Activated naive CD4-positive, alpha-beta T cell treated with anti-CD3 and anti-CD28 coated beads, Interleukin-2, amount 10 ng/mL, durations not matched to agents 7 days and 5 days (primary cell): ENCODE measurements at regions not wholly inside any gene's neighbourhood (a gene's known extent, or its start where the extent isn't known, plus 50 kb on each side); places are given as distances from the start of the nearest gene placed in this dataset.
"Not testable (repeated sequence)": the region's sequence is repeated elsewhere in the genome, so short reads cannot be mapped to it uniquely, and the experiment has no call there.

Experiments
- CTCF ChIA-PET: fragments of 350-600 bp; sonication (Branson Sonifier 250); formaldehyde crosslinking; loops from one replicate; lab custom pipeline; 2021; ENCODE audit warnings: antibody characterized with exemption; lab: Charles Lee
- DNase-seq: peaks from one replicate; pipeline ENCODE4 v3.0.0-alpha.2; 2020
- H3K27ac Mint-ChIP-seq: one replicate; pipeline ENCODE4 v1.8.0; 2021; ENCODE audit warnings: mild to moderate bottlenecking, moderate library complexity, mixed read lengths
- H3K27me3 Mint-ChIP-seq: one replicate; pipeline ENCODE4 v1.8.0; 2021; ENCODE audit warnings: mild to moderate bottlenecking, mixed read lengths
- H3K36me3 Mint-ChIP-seq: one replicate; pipeline ENCODE4 v1.8.0; 2021; ENCODE audit warnings: mixed read lengths
- H3K4me1 Mint-ChIP-seq: one replicate; pipeline ENCODE4 v1.8.0; 2021; ENCODE audit warnings: mixed read lengths
- H3K4me3 Mint-ChIP-seq: one replicate; pipeline ENCODE4 v1.8.0; 2021; ENCODE audit warnings: mild to moderate bottlenecking, moderate library complexity, mixed read lengths
- H3K9me3 Mint-ChIP-seq: one replicate; pipeline ENCODE4 v1.8.0; 2021; ENCODE audit warnings: mixed read lengths

- Mint-ChIP-seq H3K9me3 (no peaks in the 10 kb centered on the region), H3K27me3 (no peaks in the 10 kb centered on the region), H3K27ac (no peak overlapping the region), H3K4me1 (no peaks in the 10 kb centered on the region), H3K4me3 (no peak overlapping the region), H3K36me3 (no peaks in the 10 kb centered on the region)
- CTCF ChIA-PET = interaction anchor here (0.8 kb wide), 2 partner anchors 72 to 298 kb away, joined by 3 to 4 read pairs; no protein-coding TSS in a partner anchor
- no peak for DNase-seq
These were observed 108.8 kb downstream of the KBTBD8 start for GRCh38 chr3:67106874-67107273.

GRCh38 chr3:67109651-67110204 is 111.6 kb downstream of the KBTBD8 start:
- CTCF ChIA-PET = interaction anchor here (0.7 to 2.0 kb wide), 11 partner anchors 8 to 1768 kb away, joined by 3 to 17 read pairs (median 3); no protein-coding TSS in a partner anchor
- Mint-ChIP-seq H3K27me3 (peaks cover 5% of the 10 kb centered on the region), H3K36me3 (no peaks in the 10 kb centered on the region), H3K27ac (no peak overlapping the region), H3K4me1 (no peaks in the 10 kb centered on the region), H3K4me3 (no peak overlapping the region), H3K9me3 (no peaks in the 10 kb centered on the region)
- DNase-seq = no peak

GRCh38 chr3:67113802-67114407 is 115.8 kb downstream of the KBTBD8 start:
- H3K9me3 Mint-ChIP-seq = no peaks in the 10 kb centered on the region
- no peak overlapping the region for H3K27ac Mint-ChIP-seq

GRCh38 chr3:67118122-67118521 is 120.0 kb downstream of the KBTBD8 start:
- Mint-ChIP-seq H3K4me1 (no peaks in the 10 kb centered on the region), H3K27ac (no peak overlapping the region), H3K4me3 (no peak overlapping the region), H3K9me3 (no peaks in the 10 kb centered on the region), H3K27me3 (peaks cover 5% of the 10 kb centered on the region), H3K36me3 (no peaks in the 10 kb centered on the region)
- DNase-seq = no peak
- CTCF ChIA-PET = no interaction called here

More at GRCh38 chr3:67113802-67114407, 115.8 kb downstream of the KBTBD8 start:
- no peaks in the 10 kb centered on the region for H3K4me1 Mint-ChIP-seq
- H3K36me3 Mint-ChIP-seq = no peaks in the 10 kb centered on the region
- H3K27me3 Mint-ChIP-seq = peaks cover 5% of the 10 kb centered on the region
- CTCF ChIA-PET = interaction anchor here (0.7 to 3.0 kb wide), 34 partner anchors 9 to 1787 kb away, joined by 3 to 31 read pairs (median 4); no protein-coding TSS in a partner anchor
- H3K4me3 Mint-ChIP-seq = no peak overlapping the region
- peak; percentile 87 for DNase-seq

- Mint-ChIP-seq H3K27me3 (peaks cover 5% of the 10 kb centered on the region), H3K4me3 (no peak overlapping the region), H3K9me3 (no peaks in the 10 kb centered on the region), H3K36me3 (no peaks in the 10 kb centered on the region), H3K27ac (no peak overlapping the region), H3K4me1 (no peaks in the 10 kb centered on the region)
- CTCF ChIA-PET = no interaction called here
- DNase-seq = no peak
These were observed 120.5 kb downstream of the KBTBD8 start for GRCh38 chr3:67118635-67119034.

GRCh38 chr3:67123914-67124313 is 125.8 kb downstream of the KBTBD8 start:
- no peak for DNase-seq
- Mint-ChIP-seq H3K27ac (no peak overlapping the region), H3K36me3 (no peaks in the 10 kb centered on the region), H3K9me3 (peaks cover 2% of the 10 kb centered on the region), H3K4me3 (no peak overlapping the region), H3K27me3 (no peaks in the 10 kb centered on the region), H3K4me1 (no peaks in the 10 kb centered on the region)
- CTCF ChIA-PET = interaction anchor here (2.0 kb wide), 1 partner anchor 11 kb away, joined by 9 read pairs; no protein-coding TSS in a partner anchor

- no peak overlapping the region for H3K27ac Mint-ChIP-seq
- CTCF ChIA-PET = interaction anchor here (1.0 kb wide), 1 partner anchor 14 kb away, joined by 3 read pairs; no protein-coding TSS in a partner anchor
- H3K36me3 Mint-ChIP-seq = no peaks in the 10 kb centered on the region
These were observed 129.1 kb downstream of the KBTBD8 start for GRCh38 chr3:67127254-67127653.

GRCh38 chr3:67142432-67142831 is 144.3 kb downstream of the KBTBD8 start:
- no peaks in the 10 kb centered on the region for H3K27me3 Mint-ChIP-seq
- no peak for DNase-seq
- no peak overlapping the region for H3K4me3 Mint-ChIP-seq
- CTCF ChIA-PET = no interaction called here
- no peaks in the 10 kb centered on the region for H3K36me3 Mint-ChIP-seq
- peaks cover 13% of the 10 kb centered on the region for H3K9me3 Mint-ChIP-seq
- H3K4me1 Mint-ChIP-seq = no peaks in the 10 kb centered on the region
- H3K27ac Mint-ChIP-seq = no peak overlapping the region

More at GRCh38 chr3:67127254-67127653, 129.1 kb downstream of the KBTBD8 start:
- H3K27me3 Mint-ChIP-seq = peaks cover 7% of the 10 kb centered on the region
- no peaks in the 10 kb centered on the region for H3K4me1 Mint-ChIP-seq
- peaks cover 2% of the 10 kb centered on the region for H3K9me3 Mint-ChIP-seq
- no peak overlapping the region for H3K4me3 Mint-ChIP-seq
- DNase-seq = no peak

- Mint-ChIP-seq H3K27me3 (no peaks in the 10 kb centered on the region), H3K36me3 (no peaks in the 10 kb centered on the region), H3K4me3 (no peak overlapping the region), H3K4me1 (no peaks in the 10 kb centered on the region), H3K27ac (no peak overlapping the region), H3K9me3 (peaks cover 3% of the 10 kb centered on the region)
- CTCF ChIA-PET = no interaction called here
- DNase-seq = no peak
These were observed 147.6 kb downstream of the KBTBD8 start for GRCh38 chr3:67145738-67146137.

GRCh38 chr3:67154429-67154828 is 156.3 kb downstream of the KBTBD8 start:
- CTCF ChIA-PET = no interaction called here
- Mint-ChIP-seq H3K36me3 (no peaks in the 10 kb centered on the region), H3K27me3 (no peaks in the 10 kb centered on the region), H3K4me3 (no peak overlapping the region), H3K27ac (no peak overlapping the region), H3K4me1 (no peaks in the 10 kb centered on the region), H3K9me3 (peaks cover 1% of the 10 kb centered on the region)
- DNase-seq = no peak

- Mint-ChIP-seq H3K27me3 (no peaks in the 10 kb centered on the region), H3K4me1 (no peaks in the 10 kb centered on the region), H3K4me3 (no peak overlapping the region), H3K27ac (no peak overlapping the region), H3K9me3 (no peaks in the 10 kb centered on the region), H3K36me3 (no peaks in the 10 kb centered on the region)
- CTCF ChIA-PET = interaction anchor here (0.6 kb wide), 1 partner anchor 1319 kb away, joined by 3 read pairs; no protein-coding TSS in a partner anchor
- no peak for DNase-seq
These were observed 169.4 kb downstream of the KBTBD8 start for GRCh38 chr3:67167481-67167880.

- H3K27me3 Mint-ChIP-seq = no peaks in the 10 kb centered on the region
- H3K27ac Mint-ChIP-seq = no peak overlapping the region
- CTCF ChIA-PET = no interaction called here
- no peaks in the 10 kb centered on the region for H3K4me1 Mint-ChIP-seq
- DNase-seq = no peak
- H3K4me3 Mint-ChIP-seq = no peak overlapping the region
- H3K36me3 Mint-ChIP-seq = no peaks in the 10 kb centered on the region
- peaks cover 3% of the 10 kb centered on the region for H3K9me3 Mint-ChIP-seq
These were observed 173.7 kb downstream of the KBTBD8 start for GRCh38 chr3:67171841-67172240.

GRCh38 chr3:67173130-67173529 is 175.0 kb downstream of the KBTBD8 start:
- H3K4me1 Mint-ChIP-seq, H3K4me3 Mint-ChIP-seq, H3K9me3 Mint-ChIP-seq, H3K27me3 Mint-ChIP-seq, H3K36me3 Mint-ChIP-seq, H3K27ac Mint-ChIP-seq, CTCF ChIA-PET, DNase-seq: not testable (repeated sequence)

GRCh38 chr3:67176396-67176795 is 178.3 kb downstream of the KBTBD8 start:
- H3K4me3 Mint-ChIP-seq = no peak overlapping the region
- no peaks in the 10 kb centered on the region for H3K4me1 Mint-ChIP-seq
- H3K36me3 Mint-ChIP-seq = no peaks in the 10 kb centered on the region
- H3K27ac Mint-ChIP-seq = no peak overlapping the region
- CTCF ChIA-PET = no interaction called here
- H3K9me3 Mint-ChIP-seq = peaks cover 4% of the 10 kb centered on the region
- no peaks in the 10 kb centered on the region for H3K27me3 Mint-ChIP-seq
- no peak for DNase-seq

GRCh38 chr3:67192466-67192865 is 194.4 kb downstream of the KBTBD8 start:
- H3K4me3 Mint-ChIP-seq = no peak overlapping the region
- H3K36me3 Mint-ChIP-seq = no peaks in the 10 kb centered on the region
- no peak overlapping the region for H3K27ac Mint-ChIP-seq
- no peaks in the 10 kb centered on the region for H3K27me3 Mint-ChIP-seq
- DNase-seq = no peak
- CTCF ChIA-PET = no interaction called here
- H3K4me1 Mint-ChIP-seq = no peaks in the 10 kb centered on the region
- H3K9me3 Mint-ChIP-seq = no peaks in the 10 kb centered on the region
